ENCODE measurements at regions not wholly inside any gene's neighbourhood (a gene's known extent, or its start where the extent isn't known, plus 50 kb on each side); places are given as distances from the start of the nearest gene placed in this dataset.
A peak's percentile ranks its signal among the peaks of the same experiment; 100 is the strongest.

DNA sequence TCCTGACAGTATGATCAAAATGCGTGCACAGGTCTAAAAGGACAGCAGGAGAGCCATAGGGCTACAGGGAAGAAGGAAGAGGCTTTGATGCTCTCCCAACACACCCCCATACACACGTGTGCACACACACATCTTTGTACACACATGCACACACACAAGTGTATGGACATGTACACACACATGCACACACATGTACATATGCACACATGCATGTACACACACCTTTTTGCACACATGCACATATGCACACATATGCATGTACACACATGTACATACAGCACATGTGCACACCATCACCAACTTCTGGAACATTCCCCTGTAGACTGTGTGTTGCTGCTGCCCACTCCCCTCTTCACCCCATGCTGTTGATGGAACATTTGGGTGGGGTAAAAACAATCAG, 255.6 kb upstream of the CTBP2 start:
- DNase-seq (ENCODE audit: low read depth, low spot score) (no peak), FAIRE-seq (no peak)
- no peaks in the 10 kb centered on the region for H3K9me3 ChIP-seq (ENCODE audit: control insufficient read depth, low read depth, low read length)
- TF ChIP-seq EZH2 (IDR thresholded peaks at IDR 0.05; ENCODE audit: low read length): peak; percentile 46
- TF ChIP-seq, protein P1, sequence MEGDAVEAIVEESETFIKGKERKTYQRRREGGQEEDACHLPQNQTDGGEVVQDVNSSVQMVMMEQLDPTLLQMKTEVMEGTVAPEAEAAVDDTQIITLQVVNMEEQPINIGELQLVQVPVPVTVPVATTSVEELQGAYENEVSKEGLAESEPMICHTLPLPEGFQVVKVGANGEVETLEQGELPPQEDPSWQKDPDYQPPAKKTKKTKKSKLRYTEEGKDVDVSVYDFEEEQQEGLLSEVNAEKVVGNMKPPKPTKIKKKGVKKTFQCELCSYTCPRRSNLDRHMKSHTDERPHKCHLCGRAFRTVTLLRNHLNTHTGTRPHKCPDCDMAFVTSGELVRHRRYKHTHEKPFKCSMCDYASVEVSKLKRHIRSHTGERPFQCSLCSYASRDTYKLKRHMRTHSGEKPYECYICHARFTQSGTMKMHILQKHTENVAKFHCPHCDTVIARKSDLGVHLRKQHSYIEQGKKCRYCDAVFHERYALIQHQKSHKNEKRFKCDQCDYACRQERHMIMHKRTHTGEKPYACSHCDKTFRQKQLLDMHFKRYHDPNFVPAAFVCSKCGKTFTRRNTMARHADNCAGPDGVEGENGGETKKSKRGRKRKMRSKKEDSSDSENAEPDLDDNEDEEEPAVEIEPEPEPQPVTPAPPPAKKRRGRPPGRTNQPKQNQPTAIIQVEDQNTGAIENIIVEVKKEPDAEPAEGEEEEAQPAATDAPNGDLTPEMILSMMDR (optimal IDR thresholded peaks at IDR 0.05 in 1 of 3, IDR thresholded peaks at IDR 0.05 in 1 of 3, conservative IDR thresholded peaks at IDR 0.05 in 1 of 3; ENCODE audit: extremely low read depth in 1 of 3, insufficient read depth in 2 of 3, low read length in 3 of 3): no peak
- no peaks in the 10 kb centered on the region for H3K36me3 ChIP-seq (ENCODE audit: control insufficient read depth in 2 of 2, extremely low read depth in 1 of 2, insufficient read depth in 2 of 2, low read length in 2 of 2)
- no peak overlapping the region for H3K9ac ChIP-seq (ENCODE audit: control insufficient read depth, extremely low read depth, insufficient read depth, low read length)
- peaks cover 6% of the 10 kb centered on the region for H3K4me1 ChIP-seq (ENCODE audit: control insufficient read depth, extremely low read depth, insufficient read depth, low read length)
- H3K4me3 ChIP-seq (ENCODE audit: control insufficient read depth in 2 of 3, extremely low read depth in 1 of 3, insufficient read depth in 2 of 3, low read depth in 1 of 3, low read length in 3 of 3): no peak overlapping the region
- H3K27ac ChIP-seq (ENCODE audit: control insufficient read depth, insufficient read depth, low read length): no peak overlapping the region
- no peaks in the 10 kb centered on the region for H3K79me2 ChIP-seq (ENCODE audit: control insufficient read depth, insufficient read depth, low read length)
- no peaks in the 10 kb centered on the region for H3K9me1 ChIP-seq (ENCODE audit: control insufficient read depth, extremely low read depth, insufficient read depth, low read length)
- peaks cover 15% of the 10 kb centered on the region for H3K27me3 ChIP-seq (ENCODE audit: control insufficient read depth, extremely low read depth, insufficient read depth, low read length)
- no peak overlapping the region for H2AFZ ChIP-seq (ENCODE audit: control insufficient read depth, low read length)
- H4K20me1 ChIP-seq (ENCODE audit: control insufficient read depth, extremely low read depth, insufficient read depth, low read length): no peaks in the 10 kb centered on the region
- H3K4me2 ChIP-seq (ENCODE audit: control insufficient read depth, extremely low read depth, insufficient read depth, low read depth, low read length): no peak overlapping the region
- dilution Hi-C loops (cut with MboI; ENCODE audit: extremely low pct_ligation_motif_present, low sequenced_read_pairs): no loop called here

GRCh38 chr10:125415006-125415633, 254.8 kb upstream of the CTBP2 start:
- DNase-seq (ENCODE audit: low read depth, low spot score): no peak
- no peak for FAIRE-seq
- no peaks in the 10 kb centered on the region for H4K20me1 ChIP-seq (ENCODE audit: control insufficient read depth, extremely low read depth, insufficient read depth, low read length)
- peaks cover 6% of the 10 kb centered on the region for H3K4me1 ChIP-seq (ENCODE audit: control insufficient read depth, extremely low read depth, insufficient read depth, low read length)
- no peak for TF ChIP-seq EZH2 (IDR thresholded peaks at IDR 0.05; ENCODE audit: low read length)
- TF ChIP-seq, protein P1 (optimal IDR thresholded peaks at IDR 0.05 in 1 of 3, IDR thresholded peaks at IDR 0.05 in 1 of 3, conservative IDR thresholded peaks at IDR 0.05 in 1 of 3; ENCODE audit: extremely low read depth in 1 of 3, insufficient read depth in 2 of 3, low read length in 3 of 3): no peak
- H3K4me2 ChIP-seq (ENCODE audit: control insufficient read depth, extremely low read depth, insufficient read depth, low read depth, low read length): peak overlapping the region; percentile 11
- H3K9me1 ChIP-seq (ENCODE audit: control insufficient read depth, extremely low read depth, insufficient read depth, low read length): no peaks in the 10 kb centered on the region
- no peak overlapping the region for H3K9ac ChIP-seq (ENCODE audit: control insufficient read depth, extremely low read depth, insufficient read depth, low read length)
- peaks cover 15% of the 10 kb centered on the region for H3K27me3 ChIP-seq (ENCODE audit: control insufficient read depth, extremely low read depth, insufficient read depth, low read length)
- H3K9me3 ChIP-seq (ENCODE audit: control insufficient read depth, low read depth, low read length): no peaks in the 10 kb centered on the region
- no peaks in the 10 kb centered on the region for H3K79me2 ChIP-seq (ENCODE audit: control insufficient read depth, insufficient read depth, low read length)
- no peak overlapping the region for H2AFZ ChIP-seq (ENCODE audit: control insufficient read depth, low read length)
- dilution Hi-C loops (cut with MboI; ENCODE audit: extremely low pct_ligation_motif_present, low sequenced_read_pairs): no loop called here
- H3K4me3 ChIP-seq (ENCODE audit: control insufficient read depth in 2 of 3, extremely low read depth in 1 of 3, insufficient read depth in 2 of 3, low read depth in 1 of 3, low read length in 3 of 3): peak overlapping the region in 1 of 3 experiments; percentile 4
- no peaks in the 10 kb centered on the region for H3K36me3 ChIP-seq (ENCODE audit: control insufficient read depth in 2 of 2, extremely low read depth in 1 of 2, insufficient read depth in 2 of 2, low read length in 2 of 2)
- H3K27ac ChIP-seq (ENCODE audit: control insufficient read depth, insufficient read depth, low read length): no peak overlapping the region

All from keratinocyte (primary cell).